NT2/D1 (cell line): ENCODE measurements at regions not wholly inside any gene's neighbourhood (a gene's known extent, or its start where the extent isn't known, plus 50 kb on each side); places are given as distances from the start of the nearest gene placed in this dataset.

Experiments used
- SUZ12 ChIP-seq: IDR thresholded peaks from 2 replicates; pipeline ENCODE4 v1.6.1; 2011; ENCODE audit not compliant: insufficient read length, insufficient read depth; ENCODE audit errors: extremely low read depth
- YY1 ChIP-seq: IDR thresholded peaks from 2 replicates; pipeline ENCODE4 v1.6.1; 2011; ENCODE audit not compliant: insufficient read length, insufficient read depth

DNA sequence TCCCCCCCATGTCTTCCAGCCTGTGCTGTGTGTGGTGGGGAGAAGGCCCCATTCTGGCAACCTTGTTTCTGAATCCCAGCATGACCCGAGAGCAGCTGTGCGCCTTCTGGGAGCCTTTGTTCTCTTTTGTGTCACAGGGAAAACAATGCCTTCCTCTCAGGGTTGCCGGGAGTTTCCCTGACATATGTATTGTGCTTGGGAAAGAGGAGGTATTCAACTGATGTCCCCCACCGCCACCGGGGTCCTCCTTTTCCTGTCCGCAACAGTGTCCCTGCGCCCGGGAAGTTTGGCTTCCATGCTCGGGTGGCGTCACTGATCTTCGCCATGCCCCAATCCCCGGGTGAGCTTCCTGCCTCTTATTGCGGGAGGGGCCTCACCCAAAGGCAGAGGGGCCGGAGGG is 77.5 kb upstream of the ASB18 start:
- TF ChIP-seq SUZ12 (no peak), YY1 (no peak)
